HUES6 (cell line): ENCODE measurements at regions not wholly inside any gene's neighbourhood (a gene's known extent, or its start where the extent isn't known, plus 50 kb on each side); places are given as distances from the start of the nearest gene placed in this dataset.
"Not testable (repeated sequence)": the region's sequence is repeated elsewhere in the genome, so short reads cannot be mapped to it uniquely, and the experiment has no call there.

Experiments
- H3K27ac ChIP-seq: 2 replicates; pipeline ENCODE4 v1.7.0; 2013; ENCODE audit warnings: low read depth, mild to moderate bottlenecking, low read length, inconsistent platforms
- H3K27me3 ChIP-seq: 2 replicates; pipeline ENCODE4 v1.6.1; 2013; ENCODE audit warnings: low read length; ENCODE audit not compliant: control insufficient read depth, insufficient read depth
- H3K36me3 ChIP-seq: 2 replicates; pipeline ENCODE4 v1.6.1; 2013; ENCODE audit warnings: low read length; ENCODE audit not compliant: control insufficient read depth, insufficient read depth
- H3K4me1 ChIP-seq: 2 replicates; pipeline ENCODE4 v1.6.1; 2013; ENCODE audit warnings: low read length; ENCODE audit not compliant: control insufficient read depth, insufficient read depth
- H3K4me3 ChIP-seq: 2 replicates; pipeline ENCODE4 v1.5.1; 2013; ENCODE audit warnings: low read depth, low read length
- H3K9ac ChIP-seq: one replicate; pipeline ENCODE4 v1.6.1; 2013; ENCODE audit warnings: mild to moderate bottlenecking, low read length
- H3K9me3 ChIP-seq: 2 replicates; pipeline ENCODE4 v1.6.1; 2013; ENCODE audit warnings: low read depth, low read length; ENCODE audit not compliant: control insufficient read depth, insufficient read depth

DNA sequence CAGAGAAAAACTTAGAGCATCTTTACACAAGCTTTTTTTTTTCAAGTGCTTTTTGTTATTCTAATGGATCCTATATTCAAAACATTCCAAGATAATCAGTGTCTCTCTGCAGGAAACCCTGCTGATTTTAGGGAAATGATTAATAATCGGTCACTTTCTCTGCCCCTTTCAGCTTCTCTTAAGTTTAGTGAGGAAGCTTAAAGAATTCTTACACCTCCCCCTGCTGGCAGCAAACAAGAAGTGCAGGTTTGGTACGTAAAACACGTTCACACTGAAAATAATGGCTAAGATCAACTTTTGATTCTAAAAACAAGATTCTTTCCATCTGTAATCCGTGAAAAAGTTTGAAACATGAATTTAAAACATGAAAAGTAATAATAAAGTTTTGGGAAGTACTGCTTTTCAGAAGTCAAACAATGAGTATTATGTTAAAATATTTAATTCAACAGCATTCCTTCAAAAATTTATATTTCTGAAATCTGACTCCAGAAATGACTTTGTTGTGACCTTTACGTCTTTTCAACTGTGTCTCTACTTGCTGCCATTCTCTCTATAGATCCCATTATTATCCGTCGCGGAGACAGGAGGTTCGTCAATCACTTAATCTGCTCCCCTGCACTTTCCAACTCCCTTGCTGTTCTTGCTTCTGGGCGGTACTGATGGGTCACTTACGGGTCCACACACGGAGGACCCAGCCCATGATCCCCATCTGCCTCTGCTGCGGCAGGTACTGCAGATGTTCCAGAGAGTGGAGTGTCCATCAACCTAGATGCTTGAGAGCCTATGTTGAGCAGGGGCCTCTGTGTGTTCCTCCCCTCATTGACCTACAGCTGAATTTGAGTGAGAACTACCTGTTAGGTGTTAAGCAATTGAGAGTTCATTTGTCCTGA, 203.1 kb upstream of the EDNRB start:
- no peaks in the 10 kb centered on the region for H3K27me3 ChIP-seq
- H3K9me3 ChIP-seq, result peaks cover 7% of the 10 kb centered on the region; the same call in 1 of the 2 replicates
- H3K4me1 ChIP-seq, result peaks cover 18% of the 10 kb centered on the region
- no peak overlapping the region for H3K27ac ChIP-seq
- H3K4me3 ChIP-seq, result no peak overlapping the region
- H3K36me3 ChIP-seq, result no peaks in the 10 kb centered on the region
- H3K9ac ChIP-seq, result no peak overlapping the region

DNA sequence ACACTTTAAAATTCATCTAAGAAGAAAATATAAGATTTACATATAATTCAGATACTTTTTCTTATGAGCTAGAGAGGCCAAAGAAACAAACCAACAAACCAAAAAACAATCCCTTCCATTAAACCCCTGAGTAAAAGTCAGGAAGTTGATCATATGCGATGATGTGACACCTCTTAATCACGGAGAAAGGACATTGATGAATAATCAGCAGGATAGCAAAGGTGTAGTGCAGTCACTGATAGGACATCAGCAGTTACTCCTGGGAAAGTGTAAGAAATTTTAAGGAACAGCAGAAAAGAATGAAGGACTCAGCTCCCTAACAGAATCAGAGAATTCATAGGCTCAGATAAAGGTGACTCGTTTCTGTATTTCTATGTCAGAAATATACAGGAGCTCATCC, 202.4 kb upstream of the EDNRB start:
- no peaks in the 10 kb centered on the region for H3K27me3 ChIP-seq
- H3K4me1 ChIP-seq, result peaks cover 18% of the 10 kb centered on the region
- H3K9me3 ChIP-seq, result peaks cover 11% of the 10 kb centered on the region; the same call in 1 of the 2 replicates
- H3K36me3 ChIP-seq, result no peaks in the 10 kb centered on the region
- no peak overlapping the region for H3K4me3 ChIP-seq
- H3K9ac ChIP-seq, result no peak overlapping the region
- H3K27ac ChIP-seq, result no peak overlapping the region

DNA sequence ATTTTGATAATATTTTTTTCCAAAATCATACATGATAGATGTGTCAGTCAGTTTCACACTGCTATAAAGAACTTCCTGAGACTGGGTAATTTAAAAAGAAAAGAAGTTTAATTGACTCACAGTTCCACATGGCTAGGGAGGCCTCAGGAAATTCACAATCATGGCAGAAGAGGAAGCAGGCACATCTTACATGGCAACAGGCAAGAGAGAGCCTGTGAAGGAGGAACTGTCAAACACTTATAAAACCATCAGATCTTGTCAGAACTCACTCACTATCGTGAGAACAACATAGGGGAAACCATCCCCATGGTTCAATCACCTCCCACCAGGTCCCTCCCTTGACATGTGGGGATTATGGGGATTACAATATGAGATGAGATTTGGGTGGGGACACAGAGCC, 201.5 kb upstream of the EDNRB start:
- not testable (repeated sequence) for H3K27ac ChIP-seq, H3K27me3 ChIP-seq, H3K9ac ChIP-seq, H3K36me3 ChIP-seq, H3K4me3 ChIP-seq
- Histone ChIP-seq H3K9me3 (peaks cover 17% of the 10 kb centered on the region; the same call in 1 of the 2 replicates), H3K4me1 (peaks cover 18% of the 10 kb centered on the region)

DNA sequence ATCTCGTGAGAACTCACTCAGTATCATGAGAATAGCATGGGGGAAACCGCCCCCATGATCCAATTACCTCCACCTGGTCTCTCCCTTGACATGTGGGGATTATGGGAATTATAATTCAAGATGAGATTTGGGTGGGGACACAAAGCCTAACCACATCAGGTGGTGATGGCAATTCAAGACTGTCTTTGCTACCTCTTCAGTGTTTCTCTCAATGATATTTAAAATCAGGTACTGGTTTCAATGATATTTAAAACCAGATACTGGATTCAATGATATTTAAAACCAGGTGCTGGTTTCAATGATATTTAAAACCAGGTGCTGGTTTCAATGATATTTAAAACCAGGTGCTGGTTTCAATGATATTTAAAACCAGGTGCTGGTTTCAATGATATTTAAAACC, 198.4 kb upstream of the EDNRB start:
- peaks cover 17% of the 10 kb centered on the region; the same call in 1 of the 2 replicates for H3K9me3 ChIP-seq
- not testable (repeated sequence) for H3K27ac ChIP-seq, H3K9ac ChIP-seq, H3K36me3 ChIP-seq, H3K27me3 ChIP-seq, H3K4me3 ChIP-seq
- H3K4me1 ChIP-seq, result peaks cover 11% of the 10 kb centered on the region

DNA sequence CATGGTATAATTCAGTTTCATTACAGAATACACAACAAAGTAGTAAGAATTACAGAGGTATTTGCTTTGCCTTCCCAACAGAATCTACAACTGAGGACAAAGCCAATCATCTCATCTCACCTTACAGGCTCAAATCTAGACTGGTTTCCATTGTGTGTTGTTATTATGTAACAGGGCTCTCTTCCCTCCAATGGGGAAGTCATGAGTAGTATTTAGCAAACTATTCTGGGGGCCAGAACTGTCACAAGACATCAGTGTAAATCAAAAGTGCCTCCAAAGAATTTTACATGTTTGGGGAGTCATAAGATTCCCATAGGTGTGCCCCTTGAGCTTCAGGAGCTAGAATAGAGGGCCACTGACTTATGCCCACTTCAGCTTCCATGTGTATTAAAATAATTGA, 187.0 kb upstream of the EDNRB start:
- Histone ChIP-seq H3K4me3 (no peak overlapping the region), H3K9me3 (no peaks in the 10 kb centered on the region)

DNA sequence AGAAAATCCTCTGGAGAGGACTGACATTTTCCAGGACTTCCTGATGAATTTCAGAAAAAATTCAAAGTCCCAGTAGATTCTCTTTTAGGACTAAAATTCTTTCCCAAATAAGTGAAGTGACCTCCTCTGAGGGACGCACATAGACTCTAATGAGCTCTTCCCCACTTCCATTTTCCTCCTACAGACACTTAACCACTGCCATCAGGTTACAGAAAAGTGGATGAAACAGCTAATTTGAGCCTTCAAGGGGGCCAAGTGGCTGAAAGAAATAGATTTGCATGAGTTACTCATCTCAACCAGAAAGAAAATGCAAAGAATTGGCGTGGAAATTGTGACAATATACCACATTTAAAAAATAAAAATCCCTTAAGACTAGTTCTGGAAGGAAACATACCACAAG, 185.3 kb upstream of the EDNRB start:
- no peaks in the 10 kb centered on the region for H3K36me3 ChIP-seq
- H3K4me3 ChIP-seq, result no peak overlapping the region
- H3K27me3 ChIP-seq, result no peaks in the 10 kb centered on the region
- no peaks in the 10 kb centered on the region for H3K9me3 ChIP-seq
- H3K27ac ChIP-seq, result no peak overlapping the region
- no peak overlapping the region for H3K9ac ChIP-seq
- H3K4me1 ChIP-seq, result no peaks in the 10 kb centered on the region

More for the DNA sequence above, 187.0 kb upstream of the EDNRB start:
- Histone ChIP-seq H3K27ac (no peak overlapping the region), H3K4me1 (no peaks in the 10 kb centered on the region), H3K27me3 (no peaks in the 10 kb centered on the region), H3K36me3 (no peaks in the 10 kb centered on the region), H3K9ac (no peak overlapping the region)

DNA sequence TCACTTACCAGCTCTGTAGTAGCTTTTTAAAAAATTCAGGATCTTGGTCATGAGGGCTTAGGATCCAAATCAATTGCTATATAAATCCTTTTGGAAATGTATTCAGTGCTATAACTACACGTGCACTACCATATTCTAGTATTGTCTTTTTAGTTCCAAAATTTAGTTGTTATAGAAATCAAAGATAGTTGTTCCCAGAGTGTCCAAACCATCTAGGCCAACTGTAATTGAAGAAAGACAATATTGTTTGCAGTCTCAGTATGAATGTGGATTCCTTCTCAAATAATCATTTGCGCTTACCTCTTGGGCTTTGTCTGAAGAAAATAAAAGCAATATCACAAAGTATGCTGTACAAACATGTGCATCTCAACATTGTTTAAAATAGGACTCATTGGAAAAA, 184.1 kb upstream of the EDNRB start:
- no peaks in the 10 kb centered on the region for H3K27me3 ChIP-seq

DNA sequence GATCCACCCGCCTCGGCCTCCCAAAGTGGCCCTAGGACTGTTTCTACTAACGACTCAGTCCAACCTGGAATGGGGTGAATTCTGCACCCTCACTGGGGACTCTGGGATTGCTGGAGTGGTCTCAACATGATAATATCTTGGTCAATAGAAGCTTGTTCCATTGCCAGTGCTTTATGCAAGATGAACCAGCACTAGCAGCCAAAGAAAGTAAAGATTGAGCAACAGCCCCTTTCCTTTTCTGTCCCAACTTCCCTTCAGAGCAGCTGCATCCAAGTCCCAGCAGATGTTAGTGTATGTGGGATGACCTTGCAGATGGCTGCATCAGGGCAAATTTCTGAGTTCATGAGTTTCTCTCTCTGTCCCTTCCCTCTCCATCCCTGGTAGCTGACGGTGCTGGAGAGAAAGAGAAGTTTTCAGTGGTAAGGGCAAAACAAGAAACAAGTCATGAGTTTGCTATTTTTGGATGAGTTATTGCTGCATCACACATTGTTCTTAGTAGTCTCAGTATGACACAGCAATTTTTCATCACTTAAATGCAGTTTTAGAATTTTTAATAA, 183.6 kb upstream of the EDNRB start:
- H3K9me3 ChIP-seq, result no peaks in the 10 kb centered on the region
- H3K27me3 ChIP-seq, result no peaks in the 10 kb centered on the region
- H3K9ac ChIP-seq, result no peak overlapping the region
- H3K4me3 ChIP-seq, result no peak overlapping the region
- H3K4me1 ChIP-seq, result no peaks in the 10 kb centered on the region
- no peaks in the 10 kb centered on the region for H3K36me3 ChIP-seq
- no peak overlapping the region for H3K27ac ChIP-seq

More for the DNA sequence above, 184.1 kb upstream of the EDNRB start:
- H3K4me3 ChIP-seq, result no peak overlapping the region
- no peaks in the 10 kb centered on the region for H3K36me3 ChIP-seq
- no peak overlapping the region for H3K27ac ChIP-seq
- no peaks in the 10 kb centered on the region for H3K9me3 ChIP-seq
- H3K4me1 ChIP-seq, result no peaks in the 10 kb centered on the region
- H3K9ac ChIP-seq, result no peak overlapping the region

DNA sequence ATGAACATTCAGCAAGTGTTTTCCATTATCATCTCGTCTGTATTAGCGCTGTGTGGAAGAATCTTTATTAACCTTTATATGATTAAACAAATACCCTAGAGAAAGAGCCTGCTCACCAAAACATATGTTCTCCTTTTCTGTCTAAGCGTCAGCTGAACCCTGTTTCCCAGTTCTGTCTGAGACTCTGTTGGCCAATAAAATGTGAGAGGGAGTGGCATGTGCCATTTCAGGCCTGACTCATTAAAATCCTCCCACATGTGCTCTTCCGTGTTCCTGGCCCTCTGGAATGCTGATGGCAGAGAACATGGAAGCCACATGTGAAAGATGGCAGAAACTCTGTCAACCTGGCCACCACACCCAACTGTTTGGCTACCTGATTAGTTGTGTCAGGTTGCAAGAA, 181.9 kb upstream of the EDNRB start:
- H3K36me3 ChIP-seq, result no peaks in the 10 kb centered on the region
- no peaks in the 10 kb centered on the region for H3K9me3 ChIP-seq
- no peak overlapping the region for H3K9ac ChIP-seq
- H3K4me3 ChIP-seq, result no peak overlapping the region
- H3K27me3 ChIP-seq, result no peaks in the 10 kb centered on the region
- H3K27ac ChIP-seq, result no peak overlapping the region
- no peaks in the 10 kb centered on the region for H3K4me1 ChIP-seq

DNA sequence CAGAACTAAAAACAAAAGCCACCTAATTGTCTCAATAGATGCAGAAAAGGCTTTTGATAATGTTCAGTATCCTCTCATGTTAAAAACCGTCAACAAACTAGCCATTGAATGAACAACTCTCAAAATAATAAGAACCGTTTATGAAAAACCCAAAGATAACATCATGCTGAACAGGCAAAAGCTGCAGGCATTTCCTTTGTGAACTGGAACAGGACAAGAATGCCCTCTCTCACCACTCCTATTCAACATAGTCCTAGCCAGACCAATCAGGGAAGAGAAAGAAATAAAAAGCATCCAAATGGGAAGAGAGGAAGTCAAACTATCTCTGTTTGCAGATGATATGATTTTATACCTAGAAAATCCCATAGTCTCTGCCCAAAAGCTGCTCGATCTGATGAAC, 179.6 kb upstream of the EDNRB start:
- Histone ChIP-seq H3K27me3 (no peaks in the 10 kb centered on the region), H3K4me1 (no peaks in the 10 kb centered on the region)

DNA sequence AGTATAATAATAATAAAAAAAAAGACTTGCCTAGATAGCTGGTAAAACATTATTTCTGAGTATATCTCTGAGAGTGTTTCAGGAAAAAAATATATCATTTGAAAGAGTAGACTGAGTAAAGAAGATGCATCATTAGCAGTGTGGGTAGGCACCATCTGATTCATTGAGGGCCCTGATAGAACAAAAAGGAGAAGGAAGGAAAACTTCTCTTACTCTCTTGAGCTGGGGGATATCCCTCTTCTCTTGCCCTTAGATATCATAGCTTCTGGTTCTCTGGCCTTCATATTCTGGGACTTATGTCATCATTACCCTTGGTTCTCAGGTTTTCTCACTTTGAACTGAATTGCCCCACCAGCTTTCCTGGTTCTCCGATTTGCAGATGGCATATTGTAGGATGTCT, 177.6 kb upstream of the EDNRB start:
- no peak overlapping the region for H3K4me3 ChIP-seq
- no peak overlapping the region for H3K27ac ChIP-seq
- no peaks in the 10 kb centered on the region for H3K36me3 ChIP-seq
- H3K27me3 ChIP-seq, result no peaks in the 10 kb centered on the region
- no peaks in the 10 kb centered on the region for H3K4me1 ChIP-seq
- H3K9ac ChIP-seq, result no peak overlapping the region
- H3K9me3 ChIP-seq, result no peaks in the 10 kb centered on the region

More for the DNA sequence above, 179.6 kb upstream of the EDNRB start:
- Histone ChIP-seq H3K9me3 (no peaks in the 10 kb centered on the region), H3K36me3 (no peaks in the 10 kb centered on the region), H3K9ac (no peak overlapping the region), H3K27ac (no peak overlapping the region), H3K4me3 (no peak overlapping the region)
